MCF 10A (cell line): ENCODE measurements at regions not wholly inside any gene's neighbourhood (a gene's known extent, or its start where the extent isn't known, plus 50 kb on each side); places are given as distances from the start of the nearest gene placed in this dataset.

Experiments
- BruUV-seq: library from RNA; stranded (reverse); fragments of 400-500 nt; replicated peaks from 2 replicates; lab custom pipeline; 2021; lab: Mats Ljungman, UMichigan
- CTCF ChIA-PET: fragments of 300-600 bp; sonication (Branson Sonifier 250); formaldehyde crosslinking; extraction: SDS; loops from one replicate; lab custom pipeline; 2021; ENCODE audit warnings: antibody characterized with exemption, inconsistent platforms; lab: Yijun Ruan, JAX
- POLR2A ChIA-PET: fragments of 300-600, 350-650 bp; sonication (Branson Sonifier 250); formaldehyde crosslinking; extraction: SDS; loops from one replicate; lab custom pipeline; 2020; ENCODE audit warnings: antibody characterized with exemption, inconsistent platforms; lab: Yijun Ruan, JAX
- DNase-seq: peaks from one replicate; pipeline ENCODE4 v3.0.0-alpha.2; 2018; ENCODE audit not compliant: unreplicated experiment
- H3K27ac Mint-ChIP-seq: one replicate; pipeline ENCODE4 v1.8.0; 2022; ENCODE audit warnings: mild to moderate bottlenecking, low read depth, mixed read lengths; ENCODE audit not compliant: unreplicated experiment
- H3K27me3 Mint-ChIP-seq: one replicate; pipeline ENCODE4 v1.8.0; 2022; ENCODE audit warnings: mixed read lengths; ENCODE audit not compliant: insufficient read depth, unreplicated experiment
- H3K36me3 Mint-ChIP-seq: one replicate; pipeline ENCODE4 v1.8.0; 2022; ENCODE audit warnings: mild to moderate bottlenecking, moderate library complexity, mixed read lengths; ENCODE audit not compliant: insufficient read depth, unreplicated experiment
- H3K4me1 Mint-ChIP-seq: one replicate; pipeline ENCODE4 v1.8.0; 2022; ENCODE audit warnings: mixed read lengths; ENCODE audit not compliant: insufficient read depth, unreplicated experiment
- H3K4me3 Mint-ChIP-seq: one replicate; pipeline ENCODE4 v1.8.0; 2022; ENCODE audit warnings: mild to moderate bottlenecking, moderate library complexity, mixed read lengths; ENCODE audit not compliant: unreplicated experiment
- H3K9me3 Mint-ChIP-seq: one replicate; pipeline ENCODE4 v1.8.0; 2022; ENCODE audit warnings: mixed read lengths; ENCODE audit not compliant: unreplicated experiment
- CTCF ChIP-seq: fragments of 200-600 bp; IDR thresholded peaks from one replicate; pipeline ENCODE4 v1.8.0; 2022; ENCODE audit warnings: antibody characterized with exemption, mild to moderate bottlenecking; ENCODE audit not compliant: unreplicated experiment
- intact Hi-C: fragments of 100-400 bp; cut with micrococcal nuclease; formaldehyde crosslinking; loops from 2 replicates; pipeline ENCODE4 v1.14.1; 2022

- no peak for TF ChIP-seq CTCF
- Mint-ChIP-seq H3K9me3 (peaks cover 25% of the 10 kb centered on the region), H3K36me3 (no peaks in the 10 kb centered on the region), H3K4me1 (peaks cover 5% of the 10 kb centered on the region), H3K27me3 (no peaks in the 10 kb centered on the region), H3K4me3 (no peak overlapping the region), H3K27ac (no peak overlapping the region)
- CTCF ChIA-PET: interaction anchor here (0.6 to 0.7 kb wide), 2 partner anchors 9 to 141 kb away, joined by 4 to 6 read pairs; no protein-coding TSS in a partner anchor
- no peak for DNase-seq
- intact Hi-C loops: no loop called here
- no TSS peak for BruUV-seq
- POLR2A ChIA-PET: interaction anchor here (0.7 kb wide), 1 partner anchor 166 kb away, joined by 3 read pairs; no protein-coding TSS in a partner anchor
Measured at GRCh38 chr5:74535926-74536325, 104.6 kb downstream of the ENC1 start.

GRCh38 chr5:74534397-74535129 is 106.0 kb downstream of the ENC1 start:
- TF ChIP-seq CTCF: no peak

GRCh38 chr5:74530326-74531050 is 110.0 kb downstream of the ENC1 start:
- POLR2A ChIA-PET: interaction anchor here (0.6 to 2.5 kb wide), 3 partner anchors 13 to 138 kb away, joined by 3 to 8 read pairs (median 3); no protein-coding TSS in a partner anchor
- CTCF ChIA-PET: interaction anchor here (0.7 kb wide), 1 partner anchor 368 kb away, joined by 4 read pairs; no protein-coding TSS in a partner anchor
- H3K9me3 Mint-ChIP-seq: peaks cover 25% of the 10 kb centered on the region
- H3K36me3 Mint-ChIP-seq: no peaks in the 10 kb centered on the region
- H3K4me1 Mint-ChIP-seq: peaks cover 8% of the 10 kb centered on the region
- no peak overlapping the region for H3K4me3 Mint-ChIP-seq
- BruUV-seq: no TSS peak
- no peaks in the 10 kb centered on the region for H3K27me3 Mint-ChIP-seq
- no peak for DNase-seq
- intact Hi-C loops: no loop called here
- H3K27ac Mint-ChIP-seq: no peak overlapping the region
- no peak for TF ChIP-seq CTCF

More at GRCh38 chr5:74534397-74535129, 106.0 kb downstream of the ENC1 start:
- H3K36me3 Mint-ChIP-seq: no peaks in the 10 kb centered on the region
- peaks cover 14% of the 10 kb centered on the region for H3K4me1 Mint-ChIP-seq
- intact Hi-C loops: no loop called here
- H3K4me3 Mint-ChIP-seq: no peak overlapping the region
- no TSS peak for BruUV-seq
- H3K27ac Mint-ChIP-seq: no peak overlapping the region
- H3K9me3 Mint-ChIP-seq: peaks cover 25% of the 10 kb centered on the region
- H3K27me3 Mint-ChIP-seq: no peaks in the 10 kb centered on the region
- CTCF ChIA-PET: no interaction called here
- no peak for DNase-seq
- POLR2A ChIA-PET: interaction anchor here (0.5 to 1.0 kb wide), 2 partner anchors 8 to 115 kb away, joined by 3 read pairs; no protein-coding TSS in a partner anchor

GRCh38 chr5:74529101-74529500 is 111.4 kb downstream of the ENC1 start:
- Mint-ChIP-seq H3K4me1 (peaks cover 8% of the 10 kb centered on the region), H3K27me3 (no peaks in the 10 kb centered on the region), H3K27ac (no peak overlapping the region), H3K4me3 (no peak overlapping the region), H3K36me3 (no peaks in the 10 kb centered on the region), H3K9me3 (peaks cover 19% of the 10 kb centered on the region)
- no peak for TF ChIP-seq CTCF
- ChIA-PET POLR2A (interaction anchor here (2.5 kb wide), 1 partner anchor 14 kb away, joined by 8 read pairs; no protein-coding TSS in a partner anchor), CTCF (interaction anchor here (0.6 kb wide), 2 partner anchors 378 to 632 kb away, joined by 3 to 4 read pairs; no protein-coding TSS in a partner anchor)
- no peak for DNase-seq
- BruUV-seq: no TSS peak
- intact Hi-C loops: no loop called here
